T-cell (primary cell): ENCODE measurements at regions not wholly inside any gene's neighbourhood (a gene's known extent, or its start where the extent isn't known, plus 50 kb on each side); places are given as distances from the start of the nearest gene placed in this dataset.

Experiments
- ATAC-seq, 4 experiments: fragments of 200-7000 bp in 3 of 4; fragments of 150-1000 bp in 1 of 4; cut with Tn5 transposase; replicated peaks in 1 of 4; 1 replicate in 3 of 4; 2 replicates in 1 of 4; pipeline ENCODE4 v1.10.0; 2021; ENCODE audit warnings: moderate library complexity in 3 of 4, mild to moderate bottlenecking in 2 of 4, moderate number of reproducible peaks in 1 of 4
- CTCF ChIA-PET, 2 donors: fragments of 300-600 bp; sonication (Branson Sonifier 250); formaldehyde crosslinking; loops; one replicate each; lab custom pipeline; 2022; ENCODE audit warnings: antibody characterized with exemption in 2 of 2; lab: Charles Lee
- POLR2A ChIA-PET, 2 donors: fragments of 300-600 bp; sonication (Branson Sonifier 250); formaldehyde crosslinking; loops; one replicate each; lab custom pipeline; 2022; ENCODE audit warnings: antibody characterized with exemption in 2 of 2; lab: Charles Lee
- DNase-seq, 35 experiments: peaks; one replicate each; pipeline versions ENCODE4 v3.0.0 to v3.0.0-alpha.2; 2013 to 2023
- H3K27ac ChIP-seq: one replicate; pipeline ENCODE4 v1.5.1; 2013; ENCODE audit warnings: low read length
- H3K27me3 ChIP-seq, 2 experiments: replicated peaks in 1 of 2; 1 replicate in 1 of 2; 2 replicates in 1 of 2; pipeline versions ENCODE4 v1.6.1 to v1.7.0; 2013; ENCODE audit warnings: low read length in 1 of 2, mixed read lengths in 1 of 2; ENCODE audit not compliant: control insufficient read depth in 2 of 2, insufficient read depth in 2 of 2; ENCODE audit errors: extremely low read depth in 1 of 2
- H3K36me3 ChIP-seq, 2 donors: 1 replicate in 1 of 2; 2 replicates in 1 of 2; pipeline versions ENCODE4 v1.6.1 to v1.7.0; 2013; ENCODE audit warnings: low read length in 1 of 2; ENCODE audit not compliant: control insufficient read depth in 2 of 2, insufficient read depth in 1 of 2; ENCODE audit errors: extremely low read depth in 1 of 2
- H3K4me1 ChIP-seq, 2 experiments: 1 replicate in 1 of 2; 2 replicates in 1 of 2; pipeline versions ENCODE4 v1.6.1 to v1.7.0; 2013; ENCODE audit warnings: low read length in 2 of 2, mixed read lengths in 1 of 2; ENCODE audit not compliant: insufficient read depth in 2 of 2, control insufficient read depth in 1 of 2; ENCODE audit errors: extremely low read depth in 1 of 2
- H3K4me3 ChIP-seq, 2 donors: 1 replicate in 1 of 2; 2 replicates in 1 of 2; pipeline versions ENCODE4 v1.5.1 to v1.7.0; 2013; ENCODE audit warnings: mild to moderate bottlenecking in 2 of 2, low read length in 1 of 2, moderate library complexity in 1 of 2; ENCODE audit not compliant: control insufficient read depth in 1 of 2; ENCODE audit errors: extremely low read depth in 1 of 2
- H3K9me3 ChIP-seq: 2 replicates; pipeline ENCODE4 v1.7.0; 2013
- H3K27ac Mint-ChIP-seq, 2 donors: one replicate each; pipeline ENCODE4 v1.8.0; 2020 to 2021; ENCODE audit warnings: mild to moderate bottlenecking in 2 of 2, mixed read lengths in 2 of 2
- H3K27me3 Mint-ChIP-seq, 2 donors: one replicate each; pipeline ENCODE4 v1.8.0; 2021 to 2022; ENCODE audit warnings: mixed read lengths in 2 of 2
- H3K36me3 Mint-ChIP-seq: one replicate; pipeline ENCODE4 v1.8.0; 2021; ENCODE audit warnings: mixed read lengths
- H3K4me1 Mint-ChIP-seq, 3 donors: one replicate each; pipeline ENCODE4 v1.8.0; 2020 to 2022; ENCODE audit warnings: mixed read lengths in 3 of 3, mild to moderate bottlenecking in 1 of 3
- H3K4me3 Mint-ChIP-seq, 3 donors: one replicate each; pipeline ENCODE4 v1.8.0; 2020 to 2022; ENCODE audit warnings: mild to moderate bottlenecking in 3 of 3, mixed read lengths in 3 of 3, moderate library complexity in 3 of 3
- H3K9me3 Mint-ChIP-seq, 3 donors: one replicate each; pipeline ENCODE4 v1.8.0; 2020 to 2022; ENCODE audit warnings: mixed read lengths in 3 of 3
- WGBS: methylation state at CpG from one replicate; pipeline ENCODE4 v1.1.5; 2013; ENCODE audit warnings: missing lambda C conversion rate; ENCODE audit not compliant: insufficient coverage; 5-methylcytosine and 5-hydroxymethylcytosine counted together

- H3K4me3 Mint-ChIP-seq, result no peak overlapping the region
- ATAC-seq, result no peak
- Histone ChIP-seq H3K36me3 (no peaks in the 10 kb centered on the region), H3K9me3 (peaks cover 2% of the 10 kb centered on the region), H3K27ac (no peak overlapping the region), H3K27me3 (no peaks in the 10 kb centered on the region), H3K4me3 (no peak overlapping the region), H3K4me1 (no peaks in the 10 kb centered on the region)
- H3K27ac Mint-ChIP-seq, result no peak overlapping the region
- CTCF ChIA-PET, result no interaction called here
- peaks cover 16 to 33% (median 21%) of the 10 kb centered on the region in 3 donors for H3K9me3 Mint-ChIP-seq
- no peak for DNase-seq
- H3K36me3 Mint-ChIP-seq, result no peaks in the 10 kb centered on the region
- POLR2A ChIA-PET, result no interaction called here
- no peaks in the 10 kb centered on the region for H3K4me1 Mint-ChIP-seq
- H3K27me3 Mint-ChIP-seq, result no peaks in the 10 kb centered on the region
Measured at GRCh38 chr3:78129707-78130106, 1089.8 kb downstream of the ROBO2 start.

GRCh38 chr3:78130741-78131290 lies 1090.9 kb downstream of the ROBO2 start:
- DNase-seq (no peak), ATAC-seq (no peak)
- no peaks in the 10 kb centered on the region for H3K27me3 ChIP-seq
- H3K36me3 ChIP-seq, result no peaks in the 10 kb centered on the region
- H3K27ac ChIP-seq, result no peak overlapping the region
- Mint-ChIP-seq H3K36me3 (no peaks in the 10 kb centered on the region), H3K9me3 (peaks cover 12 to 24% (median 16%) of the 10 kb centered on the region in 3 donors), H3K27me3 (no peaks in the 10 kb centered on the region), H3K4me3 (no peak overlapping the region), H3K4me1 (no peaks in the 10 kb centered on the region), H3K27ac (no peak overlapping the region)
- POLR2A ChIA-PET, result no interaction called here
- WGBS, result 60% methylated on average over 1 of the region's 4 CpGs
- peaks cover 2% of the 10 kb centered on the region for H3K9me3 ChIP-seq
- no peaks in the 10 kb centered on the region for H3K4me1 ChIP-seq
- CTCF ChIA-PET, result no interaction called here
- H3K4me3 ChIP-seq, result no peak overlapping the region

DNA sequence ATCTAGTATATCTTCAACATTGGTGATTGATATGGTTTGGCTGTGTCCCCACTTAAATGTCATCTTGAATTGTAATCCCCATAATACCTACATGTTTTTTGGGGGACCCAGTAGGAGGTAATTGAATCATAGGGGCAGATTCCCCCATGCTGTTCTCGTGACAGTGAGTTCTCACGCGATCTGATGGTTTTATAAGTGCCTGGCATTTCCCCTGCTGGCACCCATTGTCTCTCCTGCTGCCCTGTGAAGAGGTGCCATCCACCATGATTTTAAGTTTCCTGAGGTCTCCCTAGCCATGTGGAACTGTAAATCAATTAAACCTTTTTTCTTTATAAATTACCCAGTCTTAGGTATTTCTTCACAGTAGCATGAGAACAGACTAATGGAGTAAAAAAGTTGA lies 1094.6 kb downstream of the ROBO2 start:
- no peaks in the 10 kb centered on the region for H3K27me3 ChIP-seq
- WGBS, result 80% methylated on average over 3 of the region's 3 CpGs
- no peak for DNase-seq
- Mint-ChIP-seq H3K27me3 (no peaks in the 10 kb centered on the region), H3K4me1 (no peaks in the 10 kb centered on the region), H3K4me3 (no peak overlapping the region), H3K36me3 (no peaks in the 10 kb centered on the region), H3K27ac (no peak overlapping the region), H3K9me3 (peaks cover 9 to 16% (median 11%) of the 10 kb centered on the region in 3 donors)
- H3K27ac ChIP-seq, result no peak overlapping the region
- no peak overlapping the region for H3K4me3 ChIP-seq
- POLR2A ChIA-PET, result no interaction called here
- CTCF ChIA-PET, result no interaction called here
- no peaks in the 10 kb centered on the region for H3K36me3 ChIP-seq
- H3K4me1 ChIP-seq, result no peaks in the 10 kb centered on the region
- no peak for ATAC-seq
- no peaks in the 10 kb centered on the region for H3K9me3 ChIP-seq

- Mint-ChIP-seq H3K9me3 (peaks cover 12 to 27% (median 23%) of the 10 kb centered on the region in 3 donors), H3K27me3 (no peaks in the 10 kb centered on the region), H3K36me3 (no peaks in the 10 kb centered on the region), H3K4me3 (no peak overlapping the region), H3K4me1 (no peaks in the 10 kb centered on the region), H3K27ac (no peak overlapping the region)
- ChIA-PET CTCF (no interaction called here), POLR2A (no interaction called here)
- DNase-seq (no peak), ATAC-seq (no peak)
- H3K36me3 ChIP-seq, result no peaks in the 10 kb centered on the region
- no peaks in the 10 kb centered on the region for H3K9me3 ChIP-seq
- H3K27ac ChIP-seq, result no peak overlapping the region
- no CpG with 5 or more reads among the region's 3 CpGs for WGBS
- H3K4me1 ChIP-seq, result no peaks in the 10 kb centered on the region
- H3K4me3 ChIP-seq, result no peak overlapping the region
- H3K27me3 ChIP-seq, result no peaks in the 10 kb centered on the region
Measured at GRCh38 chr3:78139166-78139565, 1099.3 kb downstream of the ROBO2 start.

DNA sequence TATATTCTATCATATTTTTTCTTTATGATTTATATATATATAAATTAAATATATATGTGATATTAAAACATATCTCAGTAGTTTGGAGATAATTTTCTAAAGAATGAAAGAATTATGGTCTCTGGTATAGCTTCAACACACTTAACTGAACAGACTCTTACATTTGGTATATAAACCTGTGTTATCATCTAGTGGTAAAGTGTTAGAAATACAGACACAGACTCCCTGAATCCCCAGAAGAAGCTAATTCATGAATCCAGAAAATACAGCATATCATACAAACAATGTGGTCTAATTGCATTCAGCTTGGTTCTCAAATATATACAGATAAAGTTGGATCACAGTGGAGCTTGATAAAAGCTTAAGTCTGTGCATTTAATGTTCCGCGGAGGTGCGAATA lies 1100.4 kb downstream of the ROBO2 start:
- DNase-seq (no peak), ATAC-seq (no peak)
- H3K27me3 Mint-ChIP-seq, result no peaks in the 10 kb centered on the region
- H3K4me1 ChIP-seq, result no peaks in the 10 kb centered on the region
- no peaks in the 10 kb centered on the region for H3K27me3 ChIP-seq
- no CpG with 5 or more reads among the region's 3 CpGs for WGBS
- H3K4me1 Mint-ChIP-seq, result no peaks in the 10 kb centered on the region
- ChIA-PET CTCF (no interaction called here), POLR2A (no interaction called here)
- H3K4me3 ChIP-seq, result no peak overlapping the region
- H3K27ac Mint-ChIP-seq, result no peak overlapping the region
- H3K4me3 Mint-ChIP-seq, result no peak overlapping the region
- peaks cover 15 to 30% (median 27%) of the 10 kb centered on the region in 3 donors for H3K9me3 Mint-ChIP-seq
- no peaks in the 10 kb centered on the region for H3K9me3 ChIP-seq
- H3K36me3 Mint-ChIP-seq, result no peaks in the 10 kb centered on the region
- H3K36me3 ChIP-seq, result no peaks in the 10 kb centered on the region
- no peak overlapping the region for H3K27ac ChIP-seq

DNA sequence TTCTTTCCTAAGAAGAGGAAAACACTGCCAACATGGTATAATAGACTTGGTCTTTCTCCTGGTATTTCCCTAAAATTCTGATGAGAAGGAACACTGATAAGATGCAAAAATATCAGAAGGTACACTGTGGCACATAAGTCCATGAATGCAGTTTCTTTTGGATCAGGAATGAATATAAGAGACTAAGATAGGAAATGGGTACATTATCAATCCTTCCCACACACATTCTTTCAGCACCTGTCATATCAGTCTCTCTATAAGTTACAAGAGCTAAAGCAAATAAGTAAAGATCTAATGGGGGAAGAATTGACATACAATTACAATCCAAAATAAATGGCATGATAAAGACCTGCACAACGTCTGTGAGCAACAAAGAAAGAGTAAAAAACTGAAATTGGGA lies 1101.0 kb downstream of the ROBO2 start:
- H3K27ac ChIP-seq, result no peak overlapping the region
- POLR2A ChIA-PET, result no interaction called here
- CTCF ChIA-PET, result no interaction called here
- H3K4me1 ChIP-seq, result no peaks in the 10 kb centered on the region
- no peak for ATAC-seq
- Mint-ChIP-seq H3K36me3 (no peaks in the 10 kb centered on the region), H3K4me1 (no peaks in the 10 kb centered on the region), H3K27me3 (no peaks in the 10 kb centered on the region), H3K9me3 (peaks cover 21 to 32% (median 31%) of the 10 kb centered on the region in 3 donors), H3K4me3 (no peak overlapping the region), H3K27ac (no peak overlapping the region)
- no peaks in the 10 kb centered on the region for H3K9me3 ChIP-seq
- no peaks in the 10 kb centered on the region for H3K27me3 ChIP-seq
- no peak overlapping the region for H3K4me3 ChIP-seq
- no peaks in the 10 kb centered on the region for H3K36me3 ChIP-seq
- WGBS, result no CpG with 5 or more reads among the region's 1 CpG
- no peak for DNase-seq

DNA sequence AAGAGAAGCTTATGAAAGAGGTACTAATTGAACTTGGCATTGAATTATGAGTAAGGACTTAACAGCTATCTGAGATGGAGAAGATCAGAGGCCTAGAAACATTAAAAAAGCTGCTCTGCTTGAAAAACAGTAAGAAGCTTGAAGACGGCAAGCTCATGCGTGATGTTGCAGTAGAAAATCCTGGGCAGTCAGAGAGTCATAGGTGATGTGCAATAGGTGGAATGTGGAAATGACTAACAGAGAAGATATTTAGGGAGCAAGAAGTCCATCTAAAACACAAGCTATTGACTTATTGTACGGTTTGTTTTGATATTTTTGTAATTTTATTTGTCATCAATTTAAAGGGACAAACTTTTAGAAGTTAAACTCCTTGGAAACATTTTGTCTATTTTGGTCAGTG lies 1101.4 kb downstream of the ROBO2 start:
- H3K4me1 ChIP-seq, result no peaks in the 10 kb centered on the region
- Mint-ChIP-seq H3K36me3 (no peaks in the 10 kb centered on the region), H3K27me3 (no peaks in the 10 kb centered on the region), H3K4me1 (no peaks in the 10 kb centered on the region), H3K27ac (no peak overlapping the region), H3K9me3 (peaks cover 22 to 34% (median 28%) of the 10 kb centered on the region in 3 donors), H3K4me3 (no peak overlapping the region)
- POLR2A ChIA-PET, result no interaction called here
- H3K36me3 ChIP-seq, result no peaks in the 10 kb centered on the region
- CTCF ChIA-PET, result no interaction called here
- no peak overlapping the region for H3K4me3 ChIP-seq
- no peaks in the 10 kb centered on the region for H3K27me3 ChIP-seq
- no CpG with 5 or more reads among the region's 3 CpGs for WGBS
- H3K9me3 ChIP-seq, result no peaks in the 10 kb centered on the region
- ATAC-seq (no peak), DNase-seq (no peak)
- H3K27ac ChIP-seq, result no peak overlapping the region
